Right atrium auricular region (tissue), 2 donors: ENCODE measurements at regions not wholly inside any gene's neighbourhood (a gene's known extent, or its start where the extent isn't known, plus 50 kb on each side); places are given as distances from the start of the nearest gene placed in this dataset.

ENCODE experiments used
- DNase-seq: peaks from one replicate; pipeline ENCODE4 v3.0.0-alpha.2; 2019; ENCODE audit warnings: low spot score
- H3K27ac ChIP-seq, 2 donors: fragments of 200-600 bp; sonication (generic); 1 replicate in 1 of 2; 2 replicates in 1 of 2; pipeline ENCODE4 v1.5.1; 2016 to 2019
- H3K27me3 ChIP-seq, 2 donors: fragments of 200-600 bp; sonication (generic); one replicate each; pipeline versions ENCODE4 v1.5.1 to v1.6.0; 2017 to 2019
- H3K36me3 ChIP-seq: fragments of 200-600 bp; sonication (generic); one replicate; pipeline ENCODE4 v1.5.1; 2016
- H3K4me1 ChIP-seq, 2 donors: fragments of 200-600 bp; sonication (generic); one replicate each; pipeline versions ENCODE4 v1.5.1 to v1.6.0; 2017 to 2019
- H3K4me3 ChIP-seq, 2 donors: fragments of 200-600 bp; sonication (generic); 1 replicate in 1 of 2; 2 replicates in 1 of 2; pipeline ENCODE4 v1.5.1; 2017 to 2019; ENCODE audit warnings: mild to moderate bottlenecking in 1 of 2, moderate library complexity in 1 of 2
- H3K9me3 ChIP-seq, 2 donors: fragments of 200-600 bp; sonication (generic); one replicate each; pipeline ENCODE4 v1.5.1; 2019
- CTCF ChIP-seq, 2 donors: fragments of 200-600 bp; sonication (generic); IDR thresholded peaks; one replicate each; pipeline ENCODE4 v1.5.1; 2019; ENCODE audit warnings: antibody characterized with exemption in 2 of 2

- DNase-seq: no peak
- H3K4me3 ChIP-seq: no peak overlapping the region
- TF ChIP-seq CTCF (IDR thresholded peaks at IDR 0.05): no peak
- H3K36me3 ChIP-seq: no peaks in the 10 kb centered on the region
- H3K4me1 ChIP-seq: no peaks in the 10 kb centered on the region
- H3K9me3 ChIP-seq: no peaks in the 10 kb centered on the region
- H3K27me3 ChIP-seq: no peaks in the 10 kb centered on the region
- no peak overlapping the region for H3K27ac ChIP-seq
Observed at GRCh38 chr15:27676647-27677046, 422.5 kb downstream of the OCA2 start.

GRCh38 chr15:27675571-27675970 is 423.5 kb downstream of the OCA2 start:
- no peak overlapping the region for H3K4me3 ChIP-seq
- no peaks in the 10 kb centered on the region for H3K4me1 ChIP-seq
- no peaks in the 10 kb centered on the region for H3K27me3 ChIP-seq
- H3K27ac ChIP-seq: no peak overlapping the region
- H3K9me3 ChIP-seq: no peaks in the 10 kb centered on the region
- no peaks in the 10 kb centered on the region for H3K36me3 ChIP-seq
- DNase-seq: no peak
- no peak for TF ChIP-seq CTCF (IDR thresholded peaks at IDR 0.05)

GRCh38 chr15:27674826-27675225 is 424.3 kb downstream of the OCA2 start:
- Histone ChIP-seq H3K27ac (no peak overlapping the region), H3K36me3 (no peaks in the 10 kb centered on the region), H3K27me3 (no peaks in the 10 kb centered on the region), H3K9me3 (no peaks in the 10 kb centered on the region), H3K4me3 (no peak overlapping the region), H3K4me1 (no peaks in the 10 kb centered on the region)
- no peak for DNase-seq
- no peak for TF ChIP-seq CTCF (IDR thresholded peaks at IDR 0.05)

GRCh38 chr15:27673766-27674445 is 425.2 kb downstream of the OCA2 start:
- no peaks in the 10 kb centered on the region for H3K4me1 ChIP-seq
- H3K27ac ChIP-seq: no peak overlapping the region
- TF ChIP-seq CTCF (IDR thresholded peaks at IDR 0.05): no peak
- no peak overlapping the region for H3K4me3 ChIP-seq
- no peak for DNase-seq
- no peaks in the 10 kb centered on the region for H3K27me3 ChIP-seq
- no peaks in the 10 kb centered on the region for H3K9me3 ChIP-seq
- no peaks in the 10 kb centered on the region for H3K36me3 ChIP-seq

- Histone ChIP-seq H3K27ac (no peak overlapping the region), H3K4me1 (no peaks in the 10 kb centered on the region), H3K27me3 (no peaks in the 10 kb centered on the region), H3K4me3 (no peak overlapping the region), H3K9me3 (no peaks in the 10 kb centered on the region), H3K36me3 (no peaks in the 10 kb centered on the region)
- no peak for TF ChIP-seq CTCF (IDR thresholded peaks at IDR 0.05)
- no peak for DNase-seq
Observed at GRCh38 chr15:27672537-27672936, 426.6 kb downstream of the OCA2 start.

- TF ChIP-seq CTCF (IDR thresholded peaks at IDR 0.05): no peak
- H3K27ac ChIP-seq: no peak overlapping the region
Observed at GRCh38 chr15:27671819-27672437, 427.2 kb downstream of the OCA2 start.

More at GRCh38 chr15:27671819-27672437, 427.2 kb downstream of the OCA2 start:
- DNase-seq: no peak
- Histone ChIP-seq H3K4me3 (no peak overlapping the region), H3K27me3 (no peaks in the 10 kb centered on the region), H3K9me3 (no peaks in the 10 kb centered on the region), H3K4me1 (no peaks in the 10 kb centered on the region), H3K36me3 (no peaks in the 10 kb centered on the region)
